Stimulated activated CD8-positive, alpha-beta memory T cell treated with anti-CD3 and anti-CD28 coated beads, Interleukin-4, amount 100 ng/mL, for 48 hours (primary cell): ENCODE measurements at regions not wholly inside any gene's neighbourhood (a gene's known extent, or its start where the extent isn't known, plus 50 kb on each side); places are given as distances from the start of the nearest gene placed in this dataset.
A peak's percentile ranks its signal among the peaks of the same experiment; 100 is the strongest.

ENCODE experiments used
- DNase-seq: peaks from one replicate; pipeline ENCODE4 v3.0.0-alpha.2; 2020

GRCh38 chr3:161818106-161818505 lies 321.5 kb downstream of the OTOL1 start:
- no peak for DNase-seq

DNA sequence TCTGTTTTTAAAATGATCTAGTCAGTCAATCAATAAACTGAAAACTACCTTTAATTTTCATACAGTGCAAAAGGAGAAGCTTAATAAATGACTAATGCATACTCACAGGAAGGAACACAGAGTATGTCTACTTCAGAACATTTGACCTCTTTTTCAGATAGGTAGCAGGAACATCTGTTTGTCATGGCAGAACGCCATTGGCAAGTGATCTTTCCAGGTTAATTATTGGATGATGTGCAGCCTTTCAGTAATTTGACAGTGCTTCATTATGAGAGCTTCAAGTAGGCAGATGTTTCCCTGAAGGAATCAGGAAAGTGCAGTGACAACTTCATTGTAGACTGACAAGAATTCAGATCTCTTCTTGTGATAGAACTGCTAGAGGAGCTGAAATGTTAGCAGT lies 325.0 kb downstream of the OTOL1 start:
- DNase-seq = no peak

GRCh38 chr3:161822291-161822690 lies 325.7 kb downstream of the OTOL1 start:
- no peak for DNase-seq

GRCh38 chr3:161823910-161824309 lies 327.3 kb downstream of the OTOL1 start:
- DNase-seq = no peak

- no peak for DNase-seq
Observed at GRCh38 chr3:161838021-161838420, 341.4 kb downstream of the OTOL1 start.

GRCh38 chr3:161848376-161848775 lies 351.8 kb downstream of the OTOL1 start:
- DNase-seq = no peak

GRCh38 chr3:161851941-161852566 lies 355.4 kb downstream of the OTOL1 start:
- peak; percentile 69 for DNase-seq

- no peak for DNase-seq
Observed at GRCh38 chr3:161852744-161853143, 356.1 kb downstream of the OTOL1 start.

- DNase-seq = peak; percentile 34
Observed at GRCh38 chr3:161854232-161854771, 357.7 kb downstream of the OTOL1 start.

- DNase-seq = no peak
Observed at GRCh38 chr3:161859057-161859456, 362.4 kb downstream of the OTOL1 start.

GRCh38 chr3:161859865-161860450 lies 363.4 kb downstream of the OTOL1 start:
- no peak for DNase-seq

- no peak for DNase-seq
Observed at GRCh38 chr3:161863775-161864174, 367.2 kb downstream of the OTOL1 start.

GRCh38 chr3:161866176-161866575 lies 369.6 kb downstream of the OTOL1 start:
- no peak for DNase-seq

DNA sequence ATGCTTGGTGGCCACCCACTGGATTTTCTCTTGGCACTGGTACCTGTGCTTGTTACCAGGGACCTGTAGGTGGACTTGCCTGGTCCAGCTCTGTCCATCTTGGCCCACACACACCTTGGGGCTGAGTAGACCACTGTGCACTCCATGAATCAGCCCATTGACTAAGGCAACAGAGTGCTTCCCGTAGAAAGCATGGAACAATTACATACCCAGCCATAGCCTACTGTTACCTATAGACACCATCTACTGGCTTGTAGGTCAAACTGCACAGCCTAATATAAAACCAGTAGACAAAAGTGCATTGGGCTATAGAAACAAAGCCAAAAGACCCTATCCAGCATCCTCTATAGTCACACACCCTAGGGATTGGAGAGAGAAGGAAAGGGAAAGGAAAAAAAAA lies 378.9 kb downstream of the OTOL1 start:
- no peak for DNase-seq

GRCh38 chr3:161879470-161879869 lies 382.9 kb downstream of the OTOL1 start:
- DNase-seq = no peak

DNA sequence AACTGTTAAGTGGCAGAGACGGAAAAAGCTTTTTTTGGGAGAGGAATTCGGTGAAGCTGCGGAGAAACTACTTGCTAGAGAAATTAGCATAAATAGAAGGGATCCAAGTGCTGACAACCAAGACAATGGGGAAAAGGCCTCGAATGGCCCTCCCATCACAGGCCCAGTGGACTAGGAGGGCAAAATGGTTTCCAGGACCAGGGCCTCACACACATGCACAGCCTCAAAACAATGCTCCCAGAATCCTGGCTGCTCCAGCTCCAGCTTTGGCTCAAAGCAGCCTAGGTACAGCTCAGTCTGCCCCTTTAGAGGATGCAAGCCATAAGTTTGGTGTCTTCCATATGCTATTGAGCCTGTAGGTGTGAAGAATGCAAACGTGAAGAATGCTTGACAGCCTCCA lies 388.2 kb downstream of the OTOL1 start:
- no peak for DNase-seq

- no peak for DNase-seq
Observed at GRCh38 chr3:161890147-161890625, 393.6 kb downstream of the OTOL1 start.

- no peak for DNase-seq
Observed at GRCh38 chr3:161893972-161894371, 397.4 kb downstream of the OTOL1 start.

DNA sequence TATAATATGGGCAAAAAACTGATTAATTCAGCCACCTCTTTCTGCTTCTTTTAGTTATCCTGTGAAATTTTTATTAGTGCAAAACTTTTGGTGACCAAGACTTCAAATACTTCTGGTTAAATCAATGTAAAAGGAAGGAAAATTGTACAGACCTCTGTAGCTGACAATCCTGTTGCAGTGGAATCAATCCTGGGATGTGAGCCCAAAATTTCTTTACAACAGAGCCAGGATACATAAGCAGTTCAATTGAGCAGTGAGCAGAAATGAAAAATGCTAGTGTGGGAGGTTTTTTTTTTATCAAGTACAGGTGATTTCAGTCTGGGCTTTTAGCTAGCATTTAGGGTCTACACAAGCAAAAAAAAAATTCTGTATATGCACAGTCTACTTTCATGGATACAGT lies 398.0 kb downstream of the OTOL1 start:
- DNase-seq = no peak

- DNase-seq = no peak
Observed at GRCh38 chr3:161905520-161906132, 409.0 kb downstream of the OTOL1 start.

- no peak for DNase-seq
Observed at GRCh38 chr3:161913786-161914389, 417.3 kb downstream of the OTOL1 start.

- DNase-seq = no peak
Observed at GRCh38 chr3:161914703-161915417, 418.3 kb downstream of the OTOL1 start.

DNA sequence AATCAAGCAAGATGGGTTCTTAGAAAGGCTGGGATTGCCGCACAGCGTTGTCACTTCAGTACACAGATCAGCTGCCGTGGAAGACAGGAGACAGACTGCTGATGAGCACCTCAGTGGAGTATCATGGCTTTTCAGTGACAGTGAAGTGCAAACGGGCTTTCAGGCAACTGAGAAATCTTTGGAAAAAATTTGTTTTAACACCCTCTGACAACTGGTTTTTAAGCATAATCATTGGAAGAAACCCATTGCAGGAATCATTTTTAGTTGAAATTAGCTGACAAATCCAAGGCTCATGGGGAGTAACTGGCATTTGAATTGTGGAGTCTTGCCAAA lies 418.8 kb downstream of the OTOL1 start:
- DNase-seq = no peak
